Endodermal cell (in vitro differentiated cells): ENCODE measurements at regions not wholly inside any gene's neighbourhood (a gene's known extent, or its start where the extent isn't known, plus 50 kb on each side); places are given as distances from the start of the nearest gene placed in this dataset.

Experiments
- DNase-seq: peaks from one replicate; pipeline ENCODE4 v3.0.0-alpha.2; 2017
- H3K27ac ChIP-seq: 2 replicates; pipeline ENCODE4 v1.5.1; 2013; ENCODE audit warnings: mild to moderate bottlenecking, low read depth, low read length, moderate library complexity
- H3K27me3 ChIP-seq: 2 replicates; pipeline ENCODE4 v1.6.1; 2013; ENCODE audit warnings: mild to moderate bottlenecking, low read length, moderate library complexity; ENCODE audit not compliant: insufficient read depth, control insufficient read depth, poor library complexity, severe bottlenecking
- H3K36me3 ChIP-seq: 2 replicates; pipeline ENCODE4 v1.7.0; 2013; ENCODE audit warnings: mild to moderate bottlenecking, low read length, moderate library complexity; ENCODE audit not compliant: control insufficient read depth, insufficient read depth
- H3K4me1 ChIP-seq: one replicate; pipeline ENCODE4 v1.7.0; 2013; ENCODE audit warnings: low read length; ENCODE audit not compliant: control insufficient read depth, insufficient read depth
- H3K4me3 ChIP-seq: 2 replicates; pipeline ENCODE4 v1.5.1; 2013; ENCODE audit warnings: mild to moderate bottlenecking, low read length, moderate library complexity
- H3K9ac ChIP-seq: 2 replicates; pipeline ENCODE4 v1.6.1; 2013; ENCODE audit warnings: mild to moderate bottlenecking, low read length, moderate library complexity; ENCODE audit not compliant: poor library complexity, severe bottlenecking; ENCODE audit errors: extremely low read depth
- H3K9me3 ChIP-seq: 2 replicates; pipeline ENCODE4 v1.6.1; 2013; ENCODE audit warnings: mild to moderate bottlenecking, low read length, moderate library complexity; ENCODE audit not compliant: control insufficient read depth
- H3K27ac Mint-ChIP-seq: 2 replicates; pipeline ENCODE4 v1.8.0; 2020; ENCODE audit warnings: mixed read lengths
- H3K27me3 Mint-ChIP-seq: 2 replicates; pipeline ENCODE4 v1.8.0; 2021; ENCODE audit warnings: mild to moderate bottlenecking, mixed read lengths; ENCODE audit not compliant: insufficient read depth
- H3K36me3 Mint-ChIP-seq: 2 replicates; pipeline ENCODE4 v1.8.0; 2020; ENCODE audit warnings: low read depth, mixed read lengths
- H3K4me1 Mint-ChIP-seq: 2 replicates; pipeline ENCODE4 v1.8.0; 2020; ENCODE audit warnings: mixed read lengths
- H3K4me3 Mint-ChIP-seq: 2 replicates; pipeline ENCODE4 v1.8.0; 2020; ENCODE audit warnings: mild to moderate bottlenecking, moderate library complexity, mixed read lengths
- H3K9me3 Mint-ChIP-seq: 2 replicates; pipeline ENCODE4 v1.8.0; 2020; ENCODE audit warnings: mild to moderate bottlenecking, mixed read lengths
- CTCF ChIP-seq: fragments of 200-600 bp; sonication (generic); conservative IDR thresholded peaks from 2 replicates; pipeline ENCODE4 v1.5.0; 2021; ENCODE audit warnings: antibody characterized with exemption, mild to moderate bottlenecking
- WGBS, 2 experiments: methylation state at CpG; one replicate each; pipeline versions ENCODE4 v1.1.5 to v1.1.7; 2013; ENCODE audit warnings: missing lambda C conversion rate in 2 of 2, mixed read lengths in 1 of 2; ENCODE audit not compliant: insufficient coverage in 1 of 2, insufficient read length in 1 of 2; 5-methylcytosine and 5-hydroxymethylcytosine counted together

- Histone ChIP-seq H3K36me3 (no peaks in the 10 kb centered on the region), H3K4me1 (no peaks in the 10 kb centered on the region), H3K27ac (no peak overlapping the region), H3K9ac (no peak overlapping the region), H3K4me3 (no peak overlapping the region), H3K9me3 (no peaks in the 10 kb centered on the region), H3K27me3 (no peaks in the 10 kb centered on the region)
- H3K4me3 Mint-ChIP-seq = no peak overlapping the region
- no peaks in the 10 kb centered on the region for H3K27me3 Mint-ChIP-seq
- TF ChIP-seq CTCF = peak; percentile 67
- H3K36me3 Mint-ChIP-seq = no peaks in the 10 kb centered on the region
- H3K4me1 Mint-ChIP-seq = no peaks in the 10 kb centered on the region
- H3K9me3 Mint-ChIP-seq = no peaks in the 10 kb centered on the region
- WGBS, 2 experiments = 85 to 88% methylated on average over 5 to 8 of the region's 8 CpGs
- no peak overlapping the region for H3K27ac Mint-ChIP-seq
- DNase-seq = peak; percentile 78
Measured at GRCh38 chr4:64538219-64538618, 129.0 kb upstream of the TECRL start.

GRCh38 chr4:64533637-64534036 lies 124.4 kb upstream of the TECRL start:
- no peak overlapping the region for H3K27ac Mint-ChIP-seq
- H3K36me3 Mint-ChIP-seq = no peaks in the 10 kb centered on the region
- no peak overlapping the region for H3K4me3 Mint-ChIP-seq
- Histone ChIP-seq H3K9ac (no peak overlapping the region), H3K27me3 (no peaks in the 10 kb centered on the region), H3K4me3 (no peak overlapping the region), H3K36me3 (no peaks in the 10 kb centered on the region), H3K9me3 (no peaks in the 10 kb centered on the region), H3K4me1 (peaks cover 3% of the 10 kb centered on the region), H3K27ac (no peak overlapping the region)
- WGBS, 2 experiments = 92 to 97% methylated on average over 3 of the region's 3 CpGs
- no peak for DNase-seq
- H3K9me3 Mint-ChIP-seq = no peaks in the 10 kb centered on the region
- peaks cover 8% of the 10 kb centered on the region for H3K4me1 Mint-ChIP-seq
- no peak for TF ChIP-seq CTCF
- H3K27me3 Mint-ChIP-seq = no peaks in the 10 kb centered on the region

GRCh38 chr4:64533159-64533558 lies 123.9 kb upstream of the TECRL start:
- H3K4me3 ChIP-seq = no peak overlapping the region
- no peak overlapping the region for H3K27ac ChIP-seq
- 74 to 80% methylated on average over 1 to 2 of the region's 2 CpGs for WGBS, 2 experiments
- DNase-seq = no peak
- Mint-ChIP-seq H3K36me3 (no peaks in the 10 kb centered on the region), H3K9me3 (no peaks in the 10 kb centered on the region), H3K27me3 (no peaks in the 10 kb centered on the region), H3K4me1 (peaks cover 8% of the 10 kb centered on the region), H3K4me3 (no peak overlapping the region), H3K27ac (no peak overlapping the region)
- no peak for TF ChIP-seq CTCF
- peaks cover 3% of the 10 kb centered on the region for H3K4me1 ChIP-seq
- no peak overlapping the region for H3K9ac ChIP-seq
- H3K9me3 ChIP-seq = no peaks in the 10 kb centered on the region
- H3K27me3 ChIP-seq = no peaks in the 10 kb centered on the region
- H3K36me3 ChIP-seq = no peaks in the 10 kb centered on the region
